ENCODE measurements at regions not wholly inside any gene's neighbourhood (a gene's known extent, or its start where the extent isn't known, plus 50 kb on each side); places are given as distances from the start of the nearest gene placed in this dataset.

DNA sequence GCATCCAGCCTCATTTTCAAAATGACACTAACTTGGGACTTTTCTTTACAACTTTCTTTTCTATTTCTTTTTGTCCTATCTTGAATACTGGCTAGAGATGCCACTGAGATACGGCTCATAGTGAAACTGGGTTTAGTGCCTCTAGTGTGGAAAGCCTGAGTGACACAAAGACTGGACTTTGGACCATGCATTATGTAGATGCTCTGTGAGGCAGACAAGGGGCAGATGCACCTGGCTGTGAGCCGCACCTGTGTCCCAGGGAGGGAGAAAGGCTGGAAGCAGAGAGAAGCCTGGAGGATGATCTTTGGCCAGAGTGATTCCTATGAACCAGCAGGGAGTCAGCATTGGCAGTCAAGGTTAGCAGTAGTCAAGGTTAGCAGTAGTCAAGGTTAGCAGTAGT, 852.3 kb upstream of the TMEM132C start:
- no peak for DNase-seq

GRCh38 chr12:127416796-127417195, 850.2 kb upstream of the TMEM132C start:
- no peak for DNase-seq

DNA sequence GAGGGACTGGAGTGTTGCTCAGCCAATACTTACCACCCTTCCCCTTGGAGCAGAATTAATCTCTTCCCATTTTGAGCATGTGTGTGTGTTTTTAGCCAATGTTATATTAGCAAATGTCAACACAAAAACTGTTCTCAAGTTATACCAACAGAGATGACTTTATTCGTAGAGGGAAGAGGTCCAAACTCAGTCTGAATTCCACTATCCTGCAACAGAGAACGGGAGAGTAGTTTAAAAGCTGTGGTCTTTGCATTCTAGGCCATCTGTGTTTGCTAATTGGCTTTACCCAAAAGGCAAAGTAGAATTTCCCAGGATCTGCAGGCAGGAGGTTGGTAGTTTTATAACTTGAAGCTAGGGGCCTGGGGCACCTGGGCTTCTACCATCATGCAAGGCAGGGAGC, 847.9 kb upstream of the TMEM132C start:
- no peak for DNase-seq

GRCh38 chr12:127421614-127422013, 845.4 kb upstream of the TMEM132C start:
- DNase-seq = no peak

DNA sequence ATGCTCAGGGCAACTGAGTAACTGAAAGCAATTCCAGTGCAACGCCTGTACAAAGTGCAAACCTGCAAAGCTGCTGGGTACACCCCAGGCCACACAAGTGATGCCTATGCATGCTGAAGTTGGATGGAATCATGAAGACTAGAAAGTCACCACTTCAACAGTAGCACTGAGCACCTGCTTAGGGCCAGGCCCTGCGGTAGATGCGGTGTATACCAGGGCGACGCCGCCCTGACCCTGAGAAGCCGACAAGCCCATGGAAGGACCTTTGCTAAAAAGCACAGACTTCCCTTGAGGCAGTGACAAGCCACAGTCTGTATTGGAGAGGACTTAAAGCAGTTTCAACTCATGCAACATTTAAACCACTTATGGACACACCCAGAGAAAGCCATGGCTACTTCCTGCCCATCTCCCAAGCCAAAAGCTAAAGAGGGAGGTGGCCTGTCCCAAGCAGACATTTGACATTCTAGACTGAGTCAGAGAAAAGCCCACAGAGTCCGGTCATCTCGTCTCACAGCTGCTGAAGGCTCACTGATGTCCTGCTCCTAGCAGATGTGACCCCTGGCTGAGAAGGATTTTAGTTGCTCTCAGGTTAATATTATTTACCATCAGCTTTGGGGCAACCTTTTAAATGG, 843.9 kb upstream of the TMEM132C start:
- DNase-seq = no peak

GRCh38 chr12:127425474-127425873, 841.5 kb upstream of the TMEM132C start:
- DNase-seq = no peak

- no peak for DNase-seq
These were observed 838.5 kb upstream of the TMEM132C start for GRCh38 chr12:127428420-127428819.

DNA sequence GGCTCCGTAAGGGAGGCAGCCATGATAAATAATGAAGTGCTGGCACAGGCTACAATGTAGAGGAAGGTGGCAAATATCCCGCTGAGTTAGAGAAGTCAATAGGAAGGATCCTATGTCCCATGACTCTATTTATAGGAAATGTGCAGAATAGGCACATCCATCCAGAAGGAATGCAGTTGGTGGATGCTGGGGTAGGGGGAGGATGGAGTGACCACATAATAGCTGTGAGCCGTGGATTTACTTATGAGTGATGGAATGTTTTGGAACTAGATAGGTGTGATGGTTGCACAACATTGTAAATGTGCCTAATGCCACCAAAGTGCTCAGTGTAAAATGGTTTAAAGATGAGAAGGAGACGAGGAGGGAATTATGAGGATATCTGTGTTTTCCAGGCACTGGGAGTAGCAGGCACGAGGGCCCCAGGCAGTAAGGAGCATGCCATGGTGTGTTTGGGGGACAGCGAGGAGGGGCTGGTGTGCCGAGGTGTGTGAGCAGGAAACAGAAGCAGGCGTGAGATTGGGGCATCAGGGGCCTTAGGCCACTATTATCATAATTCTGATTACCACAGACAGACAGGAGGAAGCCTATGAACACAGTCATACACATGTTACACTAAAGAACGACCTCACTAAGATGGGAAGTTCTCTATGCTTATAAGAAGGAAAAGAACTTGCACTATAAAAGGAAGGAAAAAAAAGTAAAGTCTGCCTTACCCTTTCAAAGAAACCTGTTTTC, 837.3 kb upstream of the TMEM132C start:
- DNase-seq = no peak

- DNase-seq = no peak
These were observed 836.6 kb upstream of the TMEM132C start for GRCh38 chr12:127430401-127430800.

GRCh38 chr12:127431177-127431576, 835.8 kb upstream of the TMEM132C start:
- no peak for DNase-seq

- DNase-seq = no peak
These were observed 835.4 kb upstream of the TMEM132C start for GRCh38 chr12:127431594-127431993.

DNA sequence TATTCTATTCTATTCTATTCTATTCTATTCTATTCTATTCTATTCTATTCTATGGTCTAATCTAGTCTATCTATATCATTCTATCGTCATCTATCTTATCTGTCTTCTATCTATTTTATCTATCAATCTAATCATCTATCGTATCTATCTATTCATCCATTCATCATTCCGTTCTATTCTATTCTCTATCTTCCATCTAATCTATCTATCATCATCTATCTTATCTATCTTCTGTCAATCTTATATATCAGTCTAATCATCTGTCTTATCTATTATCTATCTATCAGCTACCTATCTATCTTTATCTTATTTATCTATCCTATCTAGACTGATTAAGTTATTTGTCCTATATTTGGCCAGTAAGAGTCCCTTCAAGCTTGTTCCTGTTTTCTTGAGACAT, 831.5 kb upstream of the TMEM132C start:
- no peak for DNase-seq

DNA sequence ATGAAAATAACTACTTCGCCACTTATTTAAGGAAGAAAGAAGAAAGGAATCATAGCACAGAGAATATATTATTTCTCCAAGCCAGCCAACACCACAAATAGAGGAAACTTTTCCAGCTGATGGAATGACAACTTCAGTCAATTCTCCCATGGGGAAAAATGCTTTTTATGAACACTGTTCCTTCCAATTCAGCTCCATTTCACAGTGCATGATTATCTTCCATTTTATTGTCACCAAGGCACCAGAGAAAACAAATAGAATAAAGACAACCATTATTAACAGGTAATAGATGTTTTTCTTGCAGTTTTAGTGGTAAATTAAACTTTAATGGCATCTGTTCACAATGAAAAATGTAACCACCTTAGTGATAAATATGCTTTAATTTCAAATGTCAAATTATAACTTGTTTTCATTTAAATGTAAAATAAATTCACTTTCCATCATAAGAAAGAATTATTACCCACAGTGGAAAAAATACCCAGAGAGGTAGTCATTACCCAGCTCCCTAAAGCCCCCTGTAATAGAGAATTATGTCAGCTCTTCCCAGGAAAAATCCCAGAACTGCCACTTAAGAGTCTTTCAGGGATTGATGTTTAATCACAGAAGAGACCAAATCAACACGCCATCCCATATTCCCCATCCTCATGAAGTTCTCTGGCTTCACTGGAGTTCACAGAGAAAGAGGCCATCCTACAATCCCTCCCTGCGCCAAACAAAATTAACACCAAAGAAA, 828.3 kb upstream of the TMEM132C start:
- DNase-seq = no peak

DNA sequence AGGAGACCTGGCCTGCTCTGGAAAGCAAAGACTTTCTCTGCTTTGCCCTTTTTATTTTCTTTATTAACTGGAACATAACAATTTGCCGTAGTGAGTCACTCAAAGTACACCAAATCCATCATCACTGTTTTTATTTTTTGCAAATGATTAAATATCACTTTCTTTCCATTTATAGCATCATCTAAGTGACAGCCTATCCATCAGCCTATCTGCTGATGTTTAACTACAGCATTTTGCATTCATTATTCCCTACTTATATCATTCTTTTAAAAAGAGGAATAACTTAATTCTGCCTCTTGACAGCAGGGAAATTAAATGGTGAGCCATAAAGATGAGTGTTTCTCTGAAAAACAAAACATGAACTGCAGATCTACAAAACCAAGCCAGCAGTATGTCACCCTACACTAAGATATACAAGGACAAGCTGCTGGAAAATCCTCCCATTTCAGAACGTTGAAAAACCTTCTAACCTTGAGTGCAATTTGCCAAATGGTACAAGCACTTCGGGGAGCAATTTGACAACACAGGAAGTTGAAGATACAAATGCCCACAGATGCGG, 821.3 kb upstream of the TMEM132C start:
- DNase-seq = no peak

GRCh38 chr12:127448906-127449305, 818.1 kb upstream of the TMEM132C start:
- DNase-seq = no peak

DNA sequence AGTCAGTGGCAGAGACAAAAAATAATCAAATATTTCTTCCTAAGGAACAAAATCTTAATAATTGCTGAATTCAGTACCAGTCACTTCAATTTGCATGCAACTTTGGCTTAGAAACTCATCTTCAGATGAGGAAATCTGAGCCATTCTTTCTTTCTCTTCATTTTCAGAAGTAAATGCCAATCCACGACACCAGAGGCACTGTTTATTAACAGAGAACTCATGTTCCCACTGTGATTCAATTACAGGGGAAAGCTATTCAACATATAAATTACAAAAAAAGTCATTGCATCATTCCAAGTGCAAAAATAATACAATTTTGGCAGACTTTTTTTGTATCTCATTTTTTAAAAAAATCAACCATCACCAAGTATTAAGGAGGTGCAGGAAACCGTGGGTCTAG, 816.1 kb upstream of the TMEM132C start:
- DNase-seq = no peak

GRCh38 chr12:127455347-127456265, 811.4 kb upstream of the TMEM132C start:
- no peak for DNase-seq

- no peak for DNase-seq
These were observed 809.2 kb upstream of the TMEM132C start for GRCh38 chr12:127457726-127458125.

DNA sequence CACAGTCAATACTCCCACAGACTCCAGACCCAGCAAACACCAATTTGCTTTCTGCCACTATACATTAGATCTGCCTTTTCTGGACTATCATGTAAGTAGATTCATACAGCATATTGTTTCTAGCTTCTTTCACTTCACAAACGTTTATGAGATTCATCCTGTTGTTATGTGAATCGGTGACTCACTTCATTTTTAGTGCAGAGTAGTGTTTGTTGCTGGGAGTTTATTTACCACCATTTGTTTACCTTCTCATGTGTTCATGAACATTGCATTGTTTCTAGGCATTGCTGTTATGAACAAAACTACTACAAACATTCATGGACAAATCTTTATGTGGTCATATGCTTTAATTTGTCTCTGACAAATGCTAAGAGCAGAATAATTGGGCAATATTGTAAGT, 807.8 kb upstream of the TMEM132C start:
- no peak for DNase-seq

DNA sequence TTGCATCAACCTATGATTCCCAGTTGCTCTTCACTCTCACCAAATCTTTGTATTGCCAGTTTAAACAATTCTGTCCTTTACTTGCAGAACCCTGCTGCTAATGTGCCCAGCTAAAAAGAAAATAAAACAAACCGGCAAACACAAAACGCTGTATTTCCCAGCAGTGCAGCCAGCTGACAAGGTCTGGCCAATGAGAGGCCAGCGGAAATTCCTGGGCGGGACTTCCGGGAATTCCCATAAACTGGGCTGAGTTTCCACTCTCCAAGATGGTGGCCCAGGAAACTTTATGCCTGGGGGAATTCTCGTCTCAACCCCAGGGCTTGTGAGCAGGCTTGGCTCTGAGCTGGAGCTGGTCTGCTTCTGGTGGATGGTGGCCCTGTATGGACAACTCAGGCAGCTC, 807.3 kb upstream of the TMEM132C start:
- DNase-seq = no peak

DNA sequence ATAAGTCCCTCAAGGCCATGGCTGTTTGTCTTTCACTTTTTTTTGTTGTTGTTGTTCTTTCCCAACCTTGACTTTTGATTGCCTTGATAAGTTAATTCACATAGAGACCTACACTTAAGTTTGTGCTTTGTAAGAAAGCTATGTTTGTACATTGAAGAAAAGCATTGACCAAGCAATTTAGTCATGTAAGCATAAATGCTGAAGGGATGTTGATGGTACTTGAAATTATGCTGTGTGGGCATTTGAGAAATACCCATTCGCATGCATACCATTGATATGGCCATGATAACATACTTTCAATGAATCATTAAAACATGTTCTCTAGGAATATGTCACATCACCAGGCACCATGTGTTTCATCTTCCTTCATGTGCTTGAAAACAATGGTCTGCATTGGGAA, 803.7 kb upstream of the TMEM132C start:
- no peak for DNase-seq

- no peak for DNase-seq
These were observed 797.6 kb upstream of the TMEM132C start for GRCh38 chr12:127469331-127469730.

GRCh38 chr12:127473766-127474165, 793.2 kb upstream of the TMEM132C start:
- DNase-seq = no peak
